ENCODE measurements at regions not wholly inside any gene's neighbourhood (a gene's known extent, or its start where the extent isn't known, plus 50 kb on each side); places are given as distances from the start of the nearest gene placed in this dataset.

DNA sequence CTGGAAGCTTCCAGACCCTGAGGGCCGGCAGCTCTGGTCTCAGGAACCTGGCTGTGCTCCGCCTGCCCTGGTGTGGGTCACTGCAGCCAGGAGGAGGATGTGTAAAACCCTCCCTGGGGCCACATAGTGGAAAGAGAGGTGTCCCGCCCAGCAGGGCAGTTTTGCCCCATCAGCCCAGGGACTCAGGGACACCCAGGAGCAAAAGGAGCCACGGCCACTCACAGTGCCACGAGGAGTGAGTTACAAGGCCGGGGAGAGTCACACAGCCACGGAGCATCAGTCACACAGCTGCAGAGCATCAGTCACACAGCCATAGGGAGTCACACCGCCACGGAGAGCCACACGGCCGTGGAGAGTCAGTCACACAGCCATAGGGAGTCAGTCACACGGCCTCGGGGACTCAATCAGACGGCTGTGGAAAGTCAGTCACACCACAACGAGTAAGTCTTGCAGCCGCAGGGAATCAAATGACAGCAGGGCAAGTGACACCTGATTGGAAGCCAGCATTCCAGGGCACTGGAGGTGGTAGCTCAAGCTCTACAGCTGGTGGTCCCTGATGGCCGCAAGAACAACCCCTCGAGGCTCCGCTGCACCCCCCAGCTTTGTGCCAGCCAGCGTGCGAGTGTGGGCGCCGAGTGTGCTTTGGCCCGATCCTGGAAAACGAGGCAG is 60.9 kb downstream of the DLL1 start:
- Histone ChIP-seq H2AFZ (ENCODE audit: low read depth, low read length) (no peak overlapping the region), H3K14ac (ENCODE audit: low read length in 2 of 2) (no peak overlapping the region), H3K4me3 (ENCODE audit: insufficient read depth in 1 of 2, low read depth in 1 of 2, low read length in 2 of 2) (no peak overlapping the region), H3K79me1 (replicated peaks; ENCODE audit: low read length, poor library complexity, severe bottlenecking) (no peaks in the 10 kb centered on the region), H3K4ac (ENCODE audit: low read depth in 1 of 2, low read length in 2 of 2) (no peak overlapping the region), H2BK120ac (ENCODE audit: low read depth, low read length) (no peak overlapping the region), H2AK5ac (ENCODE audit: low read length, severe bottlenecking) (no peak overlapping the region), H2BK12ac (ENCODE audit: low read length in 2 of 2) (no peak overlapping the region), H3K9me3 (ENCODE audit: control insufficient read depth, low read length) (no peaks in the 10 kb centered on the region), H3K4me2 (ENCODE audit: low read length, poor library complexity, severe bottlenecking) (no peak overlapping the region), H3K27me3 (ENCODE audit: control insufficient read depth in 1 of 2, insufficient read depth in 1 of 2, low read length in 2 of 2) (peaks cover 4 to 40% of the 10 kb centered on the region in 2 experiments), H3K36me3 (ENCODE audit: control insufficient read depth in 1 of 2, insufficient read depth in 2 of 2, low read depth in 1 of 2, low read length in 2 of 2) (no peaks in the 10 kb centered on the region), H2BK15ac (ENCODE audit: low read depth, poor library complexity, severe bottlenecking) (no peak overlapping the region), H3K27ac (ENCODE audit: low read length, poor library complexity, severe bottlenecking) (no peak overlapping the region), H3K4me1 (ENCODE audit: control insufficient read depth, insufficient read depth, low read depth, low read length) (peaks cover 22% of the 10 kb centered on the region), H3K9ac (ENCODE audit: low read length) (no peak overlapping the region), H2BK5ac (ENCODE audit: low read depth, low read length, poor library complexity, severe bottlenecking) (no peak overlapping the region), H4K8ac (ENCODE audit: low read length) (no peak overlapping the region), H3K18ac (ENCODE audit: low read depth in 1 of 2, low read length in 2 of 2) (no peak overlapping the region), H4K91ac (ENCODE audit: low read length) (no peak overlapping the region), H3K23ac (ENCODE audit: low read length in 2 of 2) (no peak overlapping the region)
- DNase-seq, result no peak
- 86% methylated on average over 25 of the region's 25 CpGs for WGBS

DNA sequence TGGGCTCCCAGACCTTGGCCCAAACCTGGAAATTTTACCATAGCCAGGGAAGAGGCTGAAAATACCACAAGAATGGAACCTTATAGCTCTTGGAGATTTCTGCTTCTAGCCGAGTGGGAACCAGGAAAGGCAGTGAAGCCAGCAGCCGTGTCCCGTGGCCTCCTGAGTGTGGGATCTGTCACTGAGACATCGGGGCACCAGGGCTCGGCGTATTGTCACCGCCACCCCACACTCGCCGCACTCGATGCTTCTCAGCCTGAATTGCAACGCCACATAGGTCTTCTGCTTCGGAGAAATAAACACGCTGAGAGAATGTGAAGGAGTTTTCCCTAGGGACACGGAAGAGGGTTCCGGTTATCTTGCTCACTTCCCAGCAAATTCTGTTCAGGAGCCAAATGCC is 61.5 kb downstream of the DLL1 start:
- Histone ChIP-seq H2BK120ac (ENCODE audit: low read depth, low read length) (no peak overlapping the region), H2AFZ (ENCODE audit: low read depth, low read length) (no peak overlapping the region), H3K4me1 (ENCODE audit: control insufficient read depth, insufficient read depth, low read depth, low read length) (peaks cover 28% of the 10 kb centered on the region), H3K27me3 (ENCODE audit: control insufficient read depth in 1 of 2, insufficient read depth in 1 of 2, low read length in 2 of 2) (peaks cover 4 to 45% of the 10 kb centered on the region in 2 experiments), H4K8ac (ENCODE audit: low read length) (no peak overlapping the region), H2BK12ac (ENCODE audit: low read length in 2 of 2) (no peak overlapping the region), H3K18ac (ENCODE audit: low read depth in 1 of 2, low read length in 2 of 2) (no peak overlapping the region), H3K79me1 (replicated peaks; ENCODE audit: low read length, poor library complexity, severe bottlenecking) (no peaks in the 10 kb centered on the region), H3K36me3 (ENCODE audit: control insufficient read depth in 1 of 2, insufficient read depth in 2 of 2, low read depth in 1 of 2, low read length in 2 of 2) (no peaks in the 10 kb centered on the region), H3K9me3 (ENCODE audit: control insufficient read depth, low read length) (no peaks in the 10 kb centered on the region), H3K9ac (ENCODE audit: low read length) (no peak overlapping the region), H3K4me3 (ENCODE audit: insufficient read depth in 1 of 2, low read depth in 1 of 2, low read length in 2 of 2) (no peak overlapping the region), H4K91ac (ENCODE audit: low read length) (no peak overlapping the region), H3K23ac (ENCODE audit: low read length in 2 of 2) (no peak overlapping the region), H2BK15ac (ENCODE audit: low read depth, poor library complexity, severe bottlenecking) (no peak overlapping the region), H3K4ac (ENCODE audit: low read depth in 1 of 2, low read length in 2 of 2) (no peak overlapping the region), H2BK5ac (ENCODE audit: low read depth, low read length, poor library complexity, severe bottlenecking) (no peak overlapping the region), H2AK5ac (ENCODE audit: low read length, severe bottlenecking) (no peak overlapping the region), H3K27ac (ENCODE audit: low read length, poor library complexity, severe bottlenecking) (no peak overlapping the region), H3K14ac (ENCODE audit: low read length in 2 of 2) (no peak overlapping the region), H3K4me2 (ENCODE audit: low read length, poor library complexity, severe bottlenecking) (no peak overlapping the region)
- WGBS, result 92% methylated on average over 15 of the region's 15 CpGs
- no peak for DNase-seq

DNA sequence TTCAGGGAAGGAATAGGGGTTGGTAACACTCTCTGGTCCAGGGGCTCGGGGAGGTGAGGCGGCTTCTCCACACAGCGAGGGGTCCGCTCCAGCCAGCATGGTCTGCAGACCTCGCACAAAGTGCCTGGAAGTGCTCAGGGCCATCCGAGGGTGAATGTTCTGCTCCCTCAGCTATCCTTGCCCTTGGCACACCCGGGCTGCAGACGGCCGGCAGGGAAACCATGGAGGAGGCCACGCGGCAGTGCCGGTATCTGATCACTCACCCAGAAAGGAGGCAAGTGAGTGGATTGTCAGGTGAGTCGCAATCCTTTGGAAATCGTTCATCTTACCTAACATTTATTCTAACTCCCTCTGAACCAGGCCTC is 62.0 kb downstream of the DLL1 start:
- Histone ChIP-seq H3K27me3 (ENCODE audit: control insufficient read depth in 1 of 2, insufficient read depth in 1 of 2, low read length in 2 of 2) (peaks cover 4 to 49% of the 10 kb centered on the region in 2 experiments), H3K18ac (ENCODE audit: low read depth in 1 of 2, low read length in 2 of 2) (no peak overlapping the region), H4K8ac (ENCODE audit: low read length) (no peak overlapping the region), H2AK5ac (ENCODE audit: low read length, severe bottlenecking) (no peak overlapping the region), H3K4ac (ENCODE audit: low read depth in 1 of 2, low read length in 2 of 2) (no peak overlapping the region), H3K79me1 (replicated peaks; ENCODE audit: low read length, poor library complexity, severe bottlenecking) (no peaks in the 10 kb centered on the region), H3K9ac (ENCODE audit: low read length) (no peak overlapping the region), H2BK5ac (ENCODE audit: low read depth, low read length, poor library complexity, severe bottlenecking) (no peak overlapping the region), H3K36me3 (ENCODE audit: control insufficient read depth in 1 of 2, insufficient read depth in 2 of 2, low read depth in 1 of 2, low read length in 2 of 2) (no peaks in the 10 kb centered on the region), H2BK120ac (ENCODE audit: low read depth, low read length) (no peak overlapping the region), H3K27ac (ENCODE audit: low read length, poor library complexity, severe bottlenecking) (no peak overlapping the region), H3K9me3 (ENCODE audit: control insufficient read depth, low read length) (no peaks in the 10 kb centered on the region), H3K4me3 (ENCODE audit: insufficient read depth in 1 of 2, low read depth in 1 of 2, low read length in 2 of 2) (no peak overlapping the region), H3K23ac (ENCODE audit: low read length in 2 of 2) (no peak overlapping the region), H2BK15ac (ENCODE audit: low read depth, poor library complexity, severe bottlenecking) (no peak overlapping the region), H4K91ac (ENCODE audit: low read length) (no peak overlapping the region), H3K14ac (ENCODE audit: low read length in 2 of 2) (no peak overlapping the region), H2AFZ (ENCODE audit: low read depth, low read length) (no peak overlapping the region), H3K4me2 (ENCODE audit: low read length, poor library complexity, severe bottlenecking) (no peak overlapping the region), H2BK12ac (ENCODE audit: low read length in 2 of 2) (no peak overlapping the region), H3K4me1 (ENCODE audit: control insufficient read depth, insufficient read depth, low read depth, low read length) (peaks cover 30% of the 10 kb centered on the region)
- WGBS, result 88% methylated on average over 14 of the region's 14 CpGs
- DNase-seq, result no peak

DNA sequence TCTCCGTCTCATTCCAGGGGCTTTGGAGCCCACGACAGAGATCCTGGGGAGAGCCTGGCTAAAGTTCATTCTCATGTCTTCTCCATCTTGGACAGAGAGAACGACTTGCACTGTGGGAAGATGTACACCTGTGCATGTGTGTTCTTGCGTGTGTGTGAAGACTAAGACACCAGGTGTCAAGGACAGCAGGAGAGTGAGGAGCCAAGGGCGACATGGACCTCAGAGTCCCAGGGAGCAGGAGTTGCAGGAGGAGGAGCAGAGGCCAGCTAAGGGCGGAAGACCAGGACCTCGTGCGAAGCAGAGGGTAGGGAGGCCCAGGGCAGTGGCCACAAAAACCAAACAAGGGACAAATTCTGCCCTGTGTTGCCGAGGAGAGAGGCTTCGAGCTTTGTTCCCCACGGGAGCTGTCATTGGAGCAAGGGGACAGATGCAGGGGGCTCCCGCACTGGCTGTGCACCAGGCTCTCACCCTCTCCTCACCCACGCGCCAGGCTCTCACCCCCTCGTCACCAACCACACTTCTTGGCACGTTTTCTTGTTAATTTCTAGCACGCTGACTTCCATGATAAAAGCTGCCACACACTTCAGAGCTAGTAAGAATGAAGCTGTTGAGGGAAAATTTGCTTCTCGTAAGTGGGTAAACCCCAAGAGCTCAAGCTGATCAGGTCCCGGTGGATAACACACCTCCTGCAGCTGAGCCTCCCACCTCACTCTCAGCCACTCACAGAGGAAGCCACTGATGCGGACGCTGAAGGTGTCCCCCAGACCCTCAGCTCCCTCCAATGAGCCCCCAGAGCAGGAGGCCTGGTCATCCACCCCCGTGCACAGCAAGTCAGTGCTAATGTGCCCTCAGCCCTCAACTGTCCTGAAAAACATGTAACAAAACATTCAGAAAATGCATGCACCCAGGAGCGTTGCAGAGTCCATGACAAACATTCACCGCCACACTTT is 62.6 kb downstream of the DLL1 start:
- no peak overlapping the region for H4K91ac ChIP-seq (ENCODE audit: low read length)

More for the DNA sequence above, 62.6 kb downstream of the DLL1 start:
- Histone ChIP-seq H3K4ac (ENCODE audit: low read depth in 1 of 2, low read length in 2 of 2) (no peak overlapping the region), H2BK15ac (ENCODE audit: low read depth, poor library complexity, severe bottlenecking) (no peak overlapping the region), H2BK12ac (ENCODE audit: low read length in 2 of 2) (no peak overlapping the region), H2BK5ac (ENCODE audit: low read depth, low read length, poor library complexity, severe bottlenecking) (no peak overlapping the region), H2BK120ac (ENCODE audit: low read depth, low read length) (no peak overlapping the region), H3K18ac (ENCODE audit: low read depth in 1 of 2, low read length in 2 of 2) (no peak overlapping the region), H3K9ac (ENCODE audit: low read length) (no peak overlapping the region), H3K23ac (ENCODE audit: low read length in 2 of 2) (no peak overlapping the region), H3K4me3 (ENCODE audit: insufficient read depth in 1 of 2, low read depth in 1 of 2, low read length in 2 of 2) (no peak overlapping the region), H3K14ac (ENCODE audit: low read length in 2 of 2) (no peak overlapping the region), H3K27ac (ENCODE audit: low read length, poor library complexity, severe bottlenecking) (no peak overlapping the region), H3K4me2 (ENCODE audit: low read length, poor library complexity, severe bottlenecking) (no peak overlapping the region), H3K79me1 (replicated peaks; ENCODE audit: low read length, poor library complexity, severe bottlenecking) (no peaks in the 10 kb centered on the region), H4K8ac (ENCODE audit: low read length) (no peak overlapping the region), H2AFZ (ENCODE audit: low read depth, low read length) (no peak overlapping the region), H2AK5ac (ENCODE audit: low read length, severe bottlenecking) (no peak overlapping the region), H3K27me3 (ENCODE audit: control insufficient read depth in 1 of 2, insufficient read depth in 1 of 2, low read length in 2 of 2) (peaks cover under 1 to 52% of the 10 kb centered on the region in 2 experiments), H3K9me3 (ENCODE audit: control insufficient read depth, low read length) (no peaks in the 10 kb centered on the region), H3K36me3 (ENCODE audit: control insufficient read depth in 1 of 2, insufficient read depth in 2 of 2, low read depth in 1 of 2, low read length in 2 of 2) (no peaks in the 10 kb centered on the region), H3K4me1 (ENCODE audit: control insufficient read depth, insufficient read depth, low read depth, low read length) (peaks cover 32% of the 10 kb centered on the region)
- 83% methylated on average over 24 of the region's 24 CpGs for WGBS
- no peak for DNase-seq

Data from mesenchymal stem cell (in vitro differentiated cells and primary cell).